NCI-H128 (cell line): ENCODE measurements at regions not wholly inside any gene's neighbourhood (a gene's known extent, or its start where the extent isn't known, plus 50 kb on each side); places are given as distances from the start of the nearest gene placed in this dataset.
A peak's percentile ranks its signal among the peaks of the same experiment; 100 is the strongest.

Experiments used
- DNase-seq: peaks from one replicate; lab custom pipeline; 2025; ENCODE audit not compliant: unreplicated experiment; lab: John Stamatoyannopoulos, UW

DNA sequence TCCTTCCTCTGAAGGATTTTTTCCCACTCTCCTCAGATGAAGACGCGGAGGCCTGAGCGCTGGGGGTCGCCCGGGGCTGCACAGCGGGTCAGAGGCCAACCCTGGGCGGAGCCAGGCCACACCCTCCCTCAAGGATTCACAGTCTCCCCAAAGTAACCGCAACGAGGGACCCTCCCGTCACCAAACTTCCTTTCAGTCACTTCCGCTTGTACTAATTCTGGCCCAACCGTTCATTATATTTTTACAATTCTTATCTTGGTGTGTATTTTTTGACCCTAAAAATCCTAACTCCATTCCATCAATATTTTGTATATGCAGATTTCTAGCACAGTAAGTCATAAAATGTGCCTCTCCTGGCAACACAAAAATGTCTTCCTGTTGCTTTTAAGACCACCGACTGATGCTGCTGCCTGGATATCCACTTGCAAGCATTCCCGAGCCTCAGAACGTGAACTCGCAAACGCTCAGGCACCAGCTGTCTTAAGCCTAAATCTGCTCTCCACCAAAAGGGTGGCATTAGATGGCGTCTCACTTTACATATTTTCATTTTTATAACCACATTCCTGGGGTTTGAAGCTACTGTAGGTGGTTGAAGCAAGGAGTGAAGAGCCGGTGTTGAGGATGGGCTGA, 128.0 kb downstream of the DLL1 start:
- no peak for DNase-seq

DNA sequence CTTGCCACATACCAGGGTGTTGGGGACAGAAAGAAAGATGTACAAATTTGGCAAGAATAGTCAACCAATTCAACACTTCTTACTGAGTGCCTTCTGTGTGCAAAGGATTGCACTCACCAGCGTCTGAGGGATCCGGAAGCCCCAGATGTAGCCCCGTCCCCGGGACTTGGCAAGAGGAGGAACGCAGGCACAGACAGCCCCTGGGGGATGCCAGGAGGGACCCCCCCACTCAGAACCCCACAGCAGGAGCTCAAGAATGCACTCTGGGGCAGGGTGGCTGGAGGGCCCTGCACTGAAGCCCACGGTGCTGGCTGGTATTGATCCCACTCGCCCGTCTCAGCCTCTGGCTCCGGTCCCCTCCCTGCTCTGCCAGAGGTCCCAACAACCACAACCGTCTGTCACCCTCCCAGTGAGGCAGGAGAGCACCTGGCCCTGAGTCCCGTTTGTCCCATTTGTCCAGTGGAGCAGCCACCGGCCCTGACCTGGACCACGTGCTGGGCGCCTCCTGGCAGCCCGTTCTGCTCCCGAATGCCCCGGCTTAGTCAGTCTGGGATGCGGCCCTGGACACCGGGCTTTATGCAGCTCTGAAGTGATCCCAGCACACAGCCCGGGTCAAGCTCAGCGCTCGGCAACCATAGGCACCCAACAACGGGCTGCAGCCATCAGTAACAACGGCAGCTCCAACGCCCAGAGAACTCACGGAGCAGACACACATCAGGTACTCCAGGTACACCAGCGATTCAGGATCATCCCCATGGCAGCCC, 128.7 kb downstream of the DLL1 start:
- no peak for DNase-seq

GRCh38 chr6:170160628-170161611, 130.0 kb downstream of the DLL1 start:
- no peak for DNase-seq

DNA sequence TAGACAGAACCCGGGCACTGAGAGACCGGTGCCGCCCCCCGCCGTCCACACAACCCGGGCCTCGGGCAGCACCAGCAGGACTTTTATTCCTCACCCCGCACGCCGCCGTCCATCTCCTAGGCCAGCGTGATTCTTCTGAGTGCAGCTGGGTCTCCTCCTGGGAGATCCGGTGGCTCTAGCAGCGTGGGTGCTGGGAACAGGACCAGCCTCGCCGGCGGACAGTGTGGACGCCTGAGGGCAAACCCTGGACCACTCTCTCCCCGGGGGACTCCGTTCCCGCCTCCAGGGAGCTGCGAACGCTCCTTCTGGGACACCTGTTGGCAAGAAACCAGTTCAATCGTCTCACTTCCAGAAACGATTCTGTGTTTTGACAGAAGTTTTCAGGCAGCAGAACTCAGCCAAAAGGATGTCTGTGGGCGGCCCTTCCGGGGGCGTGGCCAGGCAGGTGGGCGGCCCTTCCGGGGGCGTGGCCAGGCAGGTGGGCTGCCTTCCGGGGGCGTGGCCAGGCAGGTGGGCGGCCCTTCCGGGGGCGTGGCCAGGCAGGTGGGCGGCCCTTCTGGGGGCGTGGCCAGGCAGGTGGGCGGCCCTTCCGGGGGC, 130.7 kb downstream of the DLL1 start:
- DNase-seq, result no peak

- DNase-seq, result no peak
Measured at GRCh38 chr6:170159022-170159965, 131.6 kb downstream of the DLL1 start.

- DNase-seq, result no peak
Measured at GRCh38 chr6:170158296-170159021, 132.4 kb downstream of the DLL1 start.

- no peak for DNase-seq
Measured at GRCh38 chr6:170157567-170158218, 133.2 kb downstream of the DLL1 start.

- DNase-seq, result no peak
Measured at GRCh38 chr6:170156448-170157375, 134.2 kb downstream of the DLL1 start.

- no peak for DNase-seq
Measured at GRCh38 chr6:170155464-170156196, 135.2 kb downstream of the DLL1 start.

GRCh38 chr6:170153436-170154319, 137.2 kb downstream of the DLL1 start:
- no peak for DNase-seq

- DNase-seq, result peak; percentile 79
Measured at GRCh38 chr6:170152989-170153388, 137.9 kb downstream of the DLL1 start.

DNA sequence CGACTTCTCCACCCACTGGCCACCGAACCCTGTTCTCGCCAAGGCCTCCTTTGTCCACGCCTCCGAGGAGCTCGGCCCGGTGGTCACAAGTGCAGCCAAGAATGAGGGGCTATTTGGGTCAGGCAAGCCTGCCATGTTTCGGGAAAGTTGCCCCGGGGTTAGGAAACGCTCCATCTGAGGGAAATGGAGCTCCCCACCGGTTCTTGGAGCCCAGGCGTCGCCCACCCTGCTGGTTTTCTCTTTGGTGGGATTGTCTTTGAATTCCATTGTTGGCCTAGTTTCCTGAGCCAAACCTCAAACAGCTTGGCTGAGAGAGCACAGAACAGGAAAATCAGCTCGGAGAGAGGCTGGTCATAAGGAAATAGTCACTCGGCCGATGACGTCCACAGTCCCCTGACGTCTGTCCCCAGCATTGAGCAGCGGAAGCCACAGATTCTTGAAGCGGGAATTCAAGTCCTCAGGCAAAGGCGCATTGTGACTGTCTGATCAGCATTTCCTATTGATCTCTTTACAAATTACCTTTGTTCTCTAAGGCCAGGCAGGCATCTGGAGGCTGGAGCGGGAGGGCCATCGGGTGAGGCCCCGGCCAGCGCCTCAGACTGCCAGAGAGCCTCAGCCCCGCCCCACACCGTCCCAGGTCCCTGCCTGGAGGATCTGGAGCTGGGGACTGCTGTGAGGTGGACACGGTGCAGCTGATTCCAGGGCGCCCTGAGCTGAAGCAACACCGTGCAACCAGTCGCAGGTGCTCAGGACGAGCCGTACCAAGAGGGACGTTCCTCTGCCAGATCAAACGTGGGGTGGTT, 138.6 kb downstream of the DLL1 start:
- DNase-seq, result no peak

DNA sequence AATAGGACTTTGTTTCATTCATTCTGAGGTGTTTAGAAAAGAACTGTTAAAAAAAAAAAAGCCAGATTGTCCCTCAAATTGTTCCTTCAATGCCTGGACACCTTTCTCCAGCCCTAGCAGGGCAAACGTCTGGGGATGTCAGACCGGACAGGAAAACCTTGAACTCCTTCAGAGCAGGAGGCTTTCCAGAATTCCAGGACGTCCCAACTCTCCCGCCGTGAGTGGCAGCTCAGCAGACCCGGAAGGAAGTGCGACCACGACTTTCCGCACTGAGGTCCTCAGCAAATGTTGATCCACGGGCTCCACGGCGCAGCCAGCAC, 139.1 kb downstream of the DLL1 start:
- no peak for DNase-seq

- no peak for DNase-seq
Measured at GRCh38 chr6:170151321-170151771, 139.5 kb downstream of the DLL1 start.

- DNase-seq, result no peak
Measured at GRCh38 chr6:170150590-170150945, 140.3 kb downstream of the DLL1 start.
